ENCODE measurements at regions not wholly inside any gene's neighbourhood (a gene's known extent, or its start where the extent isn't known, plus 50 kb on each side); places are given as distances from the start of the nearest gene placed in this dataset.

DNA sequence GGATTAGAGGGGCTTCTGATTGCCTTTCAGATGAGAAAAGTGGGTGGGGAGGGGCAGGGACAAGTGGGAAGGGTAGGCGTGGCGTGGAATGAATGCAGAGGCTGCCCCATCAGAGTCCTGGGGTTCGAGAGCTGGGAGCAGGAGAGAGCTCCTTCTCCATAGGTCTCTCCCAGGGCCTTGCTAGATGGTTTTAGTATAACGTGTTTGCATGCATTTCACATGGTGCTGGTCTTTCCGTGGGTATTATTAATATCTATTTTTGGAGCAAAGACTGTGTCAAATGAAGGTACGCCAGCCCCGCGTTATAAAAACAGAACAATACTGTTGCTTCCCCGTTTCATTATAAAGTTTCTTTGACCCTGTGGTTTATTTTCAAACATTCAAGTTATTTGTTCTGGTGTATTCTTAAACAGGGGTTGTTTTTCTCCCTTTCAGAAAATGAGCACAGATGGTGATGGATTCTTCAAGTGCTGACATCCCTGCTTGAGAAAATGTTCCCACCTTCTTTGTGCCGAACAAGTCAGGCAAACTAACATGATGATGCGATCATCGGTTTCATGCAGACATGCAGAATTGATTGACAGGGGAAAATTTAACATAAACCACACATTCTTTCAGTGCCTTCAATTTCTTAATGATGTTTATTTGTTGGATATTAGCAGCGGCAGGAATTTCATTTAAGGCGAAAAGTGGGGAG is 62.1 kb upstream of the ZNF536 start:
- Mint-ChIP-seq H3K4me1 (ENCODE audit: unreplicated experiment) (no peaks in the 10 kb centered on the region), H3K27me3 (ENCODE audit: unreplicated experiment) (no peaks in the 10 kb centered on the region), H3K27ac (ENCODE audit: unreplicated experiment) (no peak overlapping the region), H3K36me3 (ENCODE audit: unreplicated experiment) (no peaks in the 10 kb centered on the region), H3K9me3 (ENCODE audit: unreplicated experiment) (peaks cover 22% of the 10 kb centered on the region), H3K4me3 (ENCODE audit: unreplicated experiment) (no peak overlapping the region)
- TF ChIP-seq, protein P1, sequence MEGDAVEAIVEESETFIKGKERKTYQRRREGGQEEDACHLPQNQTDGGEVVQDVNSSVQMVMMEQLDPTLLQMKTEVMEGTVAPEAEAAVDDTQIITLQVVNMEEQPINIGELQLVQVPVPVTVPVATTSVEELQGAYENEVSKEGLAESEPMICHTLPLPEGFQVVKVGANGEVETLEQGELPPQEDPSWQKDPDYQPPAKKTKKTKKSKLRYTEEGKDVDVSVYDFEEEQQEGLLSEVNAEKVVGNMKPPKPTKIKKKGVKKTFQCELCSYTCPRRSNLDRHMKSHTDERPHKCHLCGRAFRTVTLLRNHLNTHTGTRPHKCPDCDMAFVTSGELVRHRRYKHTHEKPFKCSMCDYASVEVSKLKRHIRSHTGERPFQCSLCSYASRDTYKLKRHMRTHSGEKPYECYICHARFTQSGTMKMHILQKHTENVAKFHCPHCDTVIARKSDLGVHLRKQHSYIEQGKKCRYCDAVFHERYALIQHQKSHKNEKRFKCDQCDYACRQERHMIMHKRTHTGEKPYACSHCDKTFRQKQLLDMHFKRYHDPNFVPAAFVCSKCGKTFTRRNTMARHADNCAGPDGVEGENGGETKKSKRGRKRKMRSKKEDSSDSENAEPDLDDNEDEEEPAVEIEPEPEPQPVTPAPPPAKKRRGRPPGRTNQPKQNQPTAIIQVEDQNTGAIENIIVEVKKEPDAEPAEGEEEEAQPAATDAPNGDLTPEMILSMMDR (IDR thresholded peaks at IDR 0.05): no peak
- no peak for DNase-seq (ENCODE audit: extremely low spot score, unreplicated experiment)

DNA sequence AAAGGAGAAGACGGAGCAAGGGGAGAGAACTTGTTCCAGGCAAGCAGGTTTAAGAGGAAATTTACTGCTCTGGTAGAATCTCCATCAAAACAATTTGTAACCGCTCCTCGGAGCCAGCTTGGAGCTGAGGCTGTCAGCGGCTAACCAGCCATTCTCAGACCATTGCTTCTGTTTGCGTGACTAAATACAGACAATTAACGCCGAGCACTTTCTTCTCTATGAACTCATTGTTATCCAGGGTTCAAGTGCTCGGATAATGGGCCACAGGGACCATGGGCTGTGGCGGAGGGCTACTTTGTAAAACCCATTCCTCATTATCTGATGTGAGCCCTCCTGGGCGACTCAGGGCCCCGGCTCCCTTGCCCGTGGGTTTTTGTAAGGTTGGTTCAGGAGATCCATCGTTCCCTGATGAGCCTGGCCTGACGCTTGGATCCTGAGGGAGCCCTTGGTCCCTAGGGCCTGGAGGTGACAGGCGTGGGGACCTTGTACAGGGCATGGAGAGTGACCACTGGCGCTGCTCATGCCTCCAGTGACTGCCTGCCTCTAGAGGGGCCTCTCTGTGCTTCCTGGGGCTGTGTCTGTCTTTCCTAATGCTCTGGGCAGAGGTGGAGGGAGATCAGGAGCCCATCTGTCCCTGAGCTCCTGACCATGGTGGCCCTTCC is 61.5 kb upstream of the ZNF536 start:
- no peaks in the 10 kb centered on the region for H3K27me3 Mint-ChIP-seq (ENCODE audit: unreplicated experiment)
- TF ChIP-seq, protein P1 (IDR thresholded peaks at IDR 0.05): no peak
- no peak for DNase-seq (ENCODE audit: extremely low spot score, unreplicated experiment)
- no peak overlapping the region for H3K4me3 Mint-ChIP-seq (ENCODE audit: unreplicated experiment)
- no peaks in the 10 kb centered on the region for H3K36me3 Mint-ChIP-seq (ENCODE audit: unreplicated experiment)
- no peak overlapping the region for H3K27ac Mint-ChIP-seq (ENCODE audit: unreplicated experiment)
- no peaks in the 10 kb centered on the region for H3K4me1 Mint-ChIP-seq (ENCODE audit: unreplicated experiment)
- H3K9me3 Mint-ChIP-seq (ENCODE audit: unreplicated experiment): peaks cover 26% of the 10 kb centered on the region

DNA sequence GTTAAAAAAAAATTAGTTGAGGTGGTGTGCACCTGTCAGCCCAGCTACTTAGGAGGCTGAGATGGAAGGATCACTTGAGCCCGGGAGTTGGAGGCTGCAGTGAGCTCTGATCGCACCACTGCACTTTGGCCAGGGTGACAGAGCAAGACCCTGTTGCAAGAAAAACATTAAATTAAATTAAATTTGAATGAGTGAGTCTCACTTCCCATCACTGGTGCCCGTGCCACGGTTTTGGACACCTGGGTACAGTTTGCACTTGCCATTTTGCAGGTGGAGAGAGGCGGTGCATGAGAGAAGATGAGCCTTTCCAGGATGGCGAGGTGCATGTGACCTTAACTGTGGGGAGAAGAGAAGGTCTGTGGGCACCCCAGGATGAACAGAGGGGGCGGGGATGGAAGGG is 60.3 kb upstream of the ZNF536 start:
- no peaks in the 10 kb centered on the region for H3K4me1 Mint-ChIP-seq (ENCODE audit: unreplicated experiment)
- TF ChIP-seq, protein P1 (IDR thresholded peaks at IDR 0.05): no peak
- no peak overlapping the region for H3K27ac Mint-ChIP-seq (ENCODE audit: unreplicated experiment)
- no peaks in the 10 kb centered on the region for H3K36me3 Mint-ChIP-seq (ENCODE audit: unreplicated experiment)
- no peak for DNase-seq (ENCODE audit: extremely low spot score, unreplicated experiment)
- H3K4me3 Mint-ChIP-seq (ENCODE audit: unreplicated experiment): no peak overlapping the region
- peaks cover 29% of the 10 kb centered on the region for H3K9me3 Mint-ChIP-seq (ENCODE audit: unreplicated experiment)
- H3K27me3 Mint-ChIP-seq (ENCODE audit: unreplicated experiment): no peaks in the 10 kb centered on the region

DNA sequence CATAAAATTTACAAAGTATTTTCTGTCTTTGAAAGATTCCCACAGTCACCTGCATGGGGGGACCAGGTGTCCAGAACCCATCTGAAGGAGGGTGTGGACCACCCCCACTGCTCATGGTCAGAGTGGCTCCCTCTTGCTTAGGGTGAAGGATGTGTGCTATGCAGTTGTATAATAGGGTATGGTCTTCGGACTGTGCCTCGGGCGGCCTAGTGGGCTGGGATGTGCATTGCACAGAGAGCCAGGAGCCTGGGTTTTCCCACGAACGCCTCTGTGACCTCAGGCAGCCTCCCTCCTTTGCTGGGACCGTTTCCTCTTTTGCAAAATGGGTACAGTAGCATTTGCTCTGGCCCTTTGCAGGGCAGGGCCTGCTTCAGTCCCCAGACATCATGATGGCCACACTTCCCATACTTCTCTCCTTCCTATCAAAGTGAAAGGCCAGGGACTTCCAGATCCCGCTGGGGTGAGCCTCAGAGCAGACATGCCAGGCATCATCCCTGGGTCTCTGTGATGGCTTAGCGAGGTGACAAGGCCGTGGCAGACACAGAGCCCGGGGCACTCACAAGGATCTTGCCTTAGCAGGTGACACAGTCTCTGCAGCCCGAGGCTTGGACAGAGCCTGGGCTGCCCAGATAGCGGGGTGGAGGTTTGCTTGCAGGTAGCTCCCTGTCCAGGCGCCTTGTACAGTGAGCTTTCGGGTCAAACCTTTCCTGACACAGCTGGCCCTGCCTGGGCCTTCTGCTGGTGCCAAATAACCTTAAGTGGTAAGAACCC is 59.4 kb upstream of the ZNF536 start:
- Mint-ChIP-seq H3K4me1 (ENCODE audit: unreplicated experiment) (no peaks in the 10 kb centered on the region), H3K9me3 (ENCODE audit: unreplicated experiment) (peaks cover 29% of the 10 kb centered on the region), H3K27me3 (ENCODE audit: unreplicated experiment) (no peaks in the 10 kb centered on the region), H3K27ac (ENCODE audit: unreplicated experiment) (no peak overlapping the region), H3K4me3 (ENCODE audit: unreplicated experiment) (no peak overlapping the region), H3K36me3 (ENCODE audit: unreplicated experiment) (no peaks in the 10 kb centered on the region)
- TF ChIP-seq, protein P1 (IDR thresholded peaks at IDR 0.05): no peak
- DNase-seq (ENCODE audit: extremely low spot score, unreplicated experiment): no peak

DNA sequence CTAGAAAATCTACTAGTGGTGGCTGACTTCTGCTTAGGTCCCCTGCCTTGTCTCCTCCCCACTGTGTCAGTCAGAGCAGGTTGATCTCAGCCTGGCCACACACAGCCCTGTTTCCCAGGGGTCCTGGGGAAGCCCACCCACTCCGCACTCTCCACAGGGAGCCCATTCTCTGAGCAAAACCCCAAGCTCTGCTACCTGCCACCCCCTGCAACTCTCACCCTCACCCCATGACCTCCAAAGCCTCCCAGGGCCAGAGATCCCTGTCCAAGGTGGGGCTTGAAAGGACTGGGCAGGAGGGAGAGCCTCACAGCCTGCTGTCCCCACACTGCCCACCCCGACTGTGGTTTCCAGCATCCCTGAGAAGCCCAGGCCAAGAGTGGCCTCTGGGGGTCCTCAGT is 58.8 kb upstream of the ZNF536 start:
- TF ChIP-seq, protein P1 (IDR thresholded peaks at IDR 0.05): no peak
- Mint-ChIP-seq H3K4me3 (ENCODE audit: unreplicated experiment) (no peak overlapping the region), H3K9me3 (ENCODE audit: unreplicated experiment) (peaks cover 29% of the 10 kb centered on the region), H3K27me3 (ENCODE audit: unreplicated experiment) (no peaks in the 10 kb centered on the region), H3K36me3 (ENCODE audit: unreplicated experiment) (no peaks in the 10 kb centered on the region), H3K27ac (ENCODE audit: unreplicated experiment) (no peak overlapping the region), H3K4me1 (ENCODE audit: unreplicated experiment) (no peaks in the 10 kb centered on the region)
- no peak for DNase-seq (ENCODE audit: extremely low spot score, unreplicated experiment)

Data from osteocyte (in vitro differentiated cells).